Loucy (cell line): ENCODE measurements at regions not wholly inside any gene's neighbourhood (a gene's known extent, or its start where the extent isn't known, plus 50 kb on each side); places are given as distances from the start of the nearest gene placed in this dataset.

Experiments used
- CTCF ChIP-seq: fragments of 200-600 bp; sonication (generic); conservative IDR thresholded peaks from 2 replicates; pipeline ENCODE4 v1.5.1; 2014; ENCODE audit warnings: mild to moderate bottlenecking, antibody characterized with exemption, low read length
- EZH2phosphoT487 ChIP-seq: fragments of 200-600 bp; IDR thresholded peaks from 2 replicates; pipeline ENCODE4 v1.6.1; 2018; ENCODE audit warnings: antibody characterized with exemption, mild to moderate bottlenecking, moderate library complexity, borderline replicate concordance

- no peak for TF ChIP-seq CTCF
- TF ChIP-seq EZH2phosphoT487 = no peak
Measured at GRCh38 chr12:90871726-90872096, 83.3 kb downstream of the CCER1 start.
